ENCODE measurements at regions not wholly inside any gene's neighbourhood (a gene's known extent, or its start where the extent isn't known, plus 50 kb on each side); places are given as distances from the start of the nearest gene placed in this dataset.

DNA sequence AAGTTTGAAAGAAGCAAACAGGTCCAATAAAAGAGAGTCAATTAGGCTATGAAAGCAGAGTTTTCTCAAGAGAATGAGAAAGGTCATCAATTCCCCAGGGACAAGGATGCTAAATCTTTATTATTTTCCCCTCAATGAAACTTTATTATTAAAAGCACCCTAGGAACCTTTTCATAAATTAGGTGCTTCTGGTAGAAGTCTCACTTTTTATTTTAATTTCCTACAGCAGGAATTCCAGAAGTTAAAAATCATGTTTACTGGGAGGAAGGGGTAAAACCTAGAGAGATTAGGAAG is 223.2 kb upstream of the SOX5 start:
- Histone ChIP-seq H4K20me1 (ENCODE audit: insufficient read depth) (no peaks in the 10 kb centered on the region), H3K4me2 (ENCODE audit: low read length) (no peak overlapping the region)
- TF ChIP-seq EP300 (conservative IDR thresholded peaks at IDR 0.05; ENCODE audit: poor library complexity, severe bottlenecking) (no peak), MXI1 (conservative IDR thresholded peaks at IDR 0.05; ENCODE audit: poor library complexity, severe bottlenecking) (no peak), SMC3 (conservative IDR thresholded peaks at IDR 0.05; ENCODE audit: poor library complexity) (no peak), RAD21 (conservative IDR thresholded peaks at IDR 0.05) (no peak), POLR2AphosphoS5 (IDR thresholded peaks at IDR 0.05) (no peak), TAF1 (IDR thresholded peaks at IDR 0.05; ENCODE audit: low read depth) (no peak), EZH2 (IDR thresholded peaks at IDR 0.05; ENCODE audit: borderline replicate concordance, insufficient read depth, low read length, poor library complexity, severe bottlenecking) (no peak)
- TF ChIP-seq, protein P1, sequence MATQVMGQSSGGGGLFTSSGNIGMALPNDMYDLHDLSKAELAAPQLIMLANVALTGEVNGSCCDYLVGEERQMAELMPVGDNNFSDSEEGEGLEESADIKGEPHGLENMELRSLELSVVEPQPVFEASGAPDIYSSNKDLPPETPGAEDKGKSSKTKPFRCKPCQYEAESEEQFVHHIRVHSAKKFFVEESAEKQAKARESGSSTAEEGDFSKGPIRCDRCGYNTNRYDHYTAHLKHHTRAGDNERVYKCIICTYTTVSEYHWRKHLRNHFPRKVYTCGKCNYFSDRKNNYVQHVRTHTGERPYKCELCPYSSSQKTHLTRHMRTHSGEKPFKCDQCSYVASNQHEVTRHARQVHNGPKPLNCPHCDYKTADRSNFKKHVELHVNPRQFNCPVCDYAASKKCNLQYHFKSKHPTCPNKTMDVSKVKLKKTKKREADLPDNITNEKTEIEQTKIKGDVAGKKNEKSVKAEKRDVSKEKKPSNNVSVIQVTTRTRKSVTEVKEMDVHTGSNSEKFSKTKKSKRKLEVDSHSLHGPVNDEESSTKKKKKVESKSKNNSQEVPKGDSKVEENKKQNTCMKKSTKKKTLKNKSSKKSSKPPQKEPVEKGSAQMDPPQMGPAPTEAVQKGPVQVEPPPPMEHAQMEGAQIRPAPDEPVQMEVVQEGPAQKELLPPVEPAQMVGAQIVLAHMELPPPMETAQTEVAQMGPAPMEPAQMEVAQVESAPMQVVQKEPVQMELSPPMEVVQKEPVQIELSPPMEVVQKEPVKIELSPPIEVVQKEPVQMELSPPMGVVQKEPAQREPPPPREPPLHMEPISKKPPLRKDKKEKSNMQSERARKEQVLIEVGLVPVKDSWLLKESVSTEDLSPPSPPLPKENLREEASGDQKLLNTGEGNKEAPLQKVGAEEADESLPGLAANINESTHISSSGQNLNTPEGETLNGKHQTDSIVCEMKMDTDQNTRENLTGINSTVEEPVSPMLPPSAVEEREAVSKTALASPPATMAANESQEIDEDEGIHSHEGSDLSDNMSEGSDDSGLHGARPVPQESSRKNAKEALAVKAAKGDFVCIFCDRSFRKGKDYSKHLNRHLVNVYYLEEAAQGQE (IDR thresholded peaks at IDR 0.05; ENCODE audit: borderline replicate concordance): no peak
- TF ChIP-seq, protein P2, sequence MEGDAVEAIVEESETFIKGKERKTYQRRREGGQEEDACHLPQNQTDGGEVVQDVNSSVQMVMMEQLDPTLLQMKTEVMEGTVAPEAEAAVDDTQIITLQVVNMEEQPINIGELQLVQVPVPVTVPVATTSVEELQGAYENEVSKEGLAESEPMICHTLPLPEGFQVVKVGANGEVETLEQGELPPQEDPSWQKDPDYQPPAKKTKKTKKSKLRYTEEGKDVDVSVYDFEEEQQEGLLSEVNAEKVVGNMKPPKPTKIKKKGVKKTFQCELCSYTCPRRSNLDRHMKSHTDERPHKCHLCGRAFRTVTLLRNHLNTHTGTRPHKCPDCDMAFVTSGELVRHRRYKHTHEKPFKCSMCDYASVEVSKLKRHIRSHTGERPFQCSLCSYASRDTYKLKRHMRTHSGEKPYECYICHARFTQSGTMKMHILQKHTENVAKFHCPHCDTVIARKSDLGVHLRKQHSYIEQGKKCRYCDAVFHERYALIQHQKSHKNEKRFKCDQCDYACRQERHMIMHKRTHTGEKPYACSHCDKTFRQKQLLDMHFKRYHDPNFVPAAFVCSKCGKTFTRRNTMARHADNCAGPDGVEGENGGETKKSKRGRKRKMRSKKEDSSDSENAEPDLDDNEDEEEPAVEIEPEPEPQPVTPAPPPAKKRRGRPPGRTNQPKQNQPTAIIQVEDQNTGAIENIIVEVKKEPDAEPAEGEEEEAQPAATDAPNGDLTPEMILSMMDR (IDR thresholded peaks at IDR 0.05; ENCODE audit: poor library complexity, severe bottlenecking): no peak

DNA sequence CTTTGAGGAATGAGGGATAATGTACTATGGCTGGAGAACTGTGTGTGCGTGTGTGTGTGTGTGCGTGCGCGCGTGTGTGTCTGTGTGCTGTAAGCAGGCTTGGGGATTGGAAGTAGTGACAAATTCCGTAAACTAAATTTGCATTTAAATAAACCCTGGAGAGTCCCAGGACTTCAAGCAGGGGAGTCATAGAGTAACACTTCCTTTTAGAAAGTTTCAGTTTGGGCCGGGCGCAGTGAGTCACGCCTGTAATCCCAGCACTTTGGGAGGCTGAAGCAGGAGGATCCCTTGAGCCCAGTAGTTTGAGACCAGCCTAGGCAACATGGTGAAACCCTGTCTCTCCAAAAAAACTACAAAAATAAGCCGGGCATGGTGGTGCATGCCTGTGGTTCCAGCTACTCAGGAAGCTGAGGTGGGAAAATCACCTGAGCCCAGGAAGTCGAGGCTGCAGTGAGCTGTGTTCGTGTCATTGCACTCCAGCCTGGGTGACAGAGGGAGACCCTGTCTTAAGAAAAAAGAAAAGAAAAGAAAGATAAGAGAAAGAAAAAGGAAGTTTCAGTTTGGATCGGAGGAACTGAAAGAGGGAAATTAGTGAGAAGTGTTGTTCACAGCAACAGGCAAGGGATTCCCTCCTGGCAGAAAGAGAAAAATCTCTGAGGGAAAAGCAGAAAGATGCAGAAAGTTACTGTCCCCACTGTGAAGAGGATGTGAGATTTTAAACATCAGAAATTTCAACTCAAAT is 222.7 kb upstream of the SOX5 start:
- no peak overlapping the region for H3K4me3 ChIP-seq (ENCODE audit: low read length)
- H3K27me3 ChIP-seq (ENCODE audit: insufficient read depth, low read depth, low read length): no peaks in the 10 kb centered on the region
- no peak overlapping the region for H3K4me2 ChIP-seq (ENCODE audit: low read length)
- no peaks in the 10 kb centered on the region for H3F3A ChIP-seq (ENCODE audit: insufficient read depth, low read length, poor library complexity, severe bottlenecking)
- no peaks in the 10 kb centered on the region for H3K36me3 ChIP-seq (ENCODE audit: insufficient read depth, low read length)
- TF ChIP-seq, protein P1 (IDR thresholded peaks at IDR 0.05; ENCODE audit: borderline replicate concordance): no peak
- no peak for TF ChIP-seq RAD21 (conservative IDR thresholded peaks at IDR 0.05)
- no peak for TF ChIP-seq POLR2AphosphoS5 (IDR thresholded peaks at IDR 0.05)
- TF ChIP-seq TAF1 (IDR thresholded peaks at IDR 0.05; ENCODE audit: low read depth): no peak
- no peak for TF ChIP-seq EZH2 (IDR thresholded peaks at IDR 0.05; ENCODE audit: borderline replicate concordance, insufficient read depth, low read length, poor library complexity, severe bottlenecking)
- no peak for TF ChIP-seq EP300 (conservative IDR thresholded peaks at IDR 0.05; ENCODE audit: poor library complexity, severe bottlenecking)
- no peak for TF ChIP-seq SMC3 (conservative IDR thresholded peaks at IDR 0.05; ENCODE audit: poor library complexity)
- TF ChIP-seq MXI1 (conservative IDR thresholded peaks at IDR 0.05; ENCODE audit: poor library complexity, severe bottlenecking): no peak
- TF ChIP-seq, protein P2 (IDR thresholded peaks at IDR 0.05; ENCODE audit: poor library complexity, severe bottlenecking): no peak
- no peaks in the 10 kb centered on the region for H3K9me3 ChIP-seq (ENCODE audit: low read length)
- no peaks in the 10 kb centered on the region for H3K79me2 ChIP-seq (replicated peaks; ENCODE audit: insufficient read depth, low read length)
- no peak overlapping the region for H3K9ac ChIP-seq (ENCODE audit: low read length)
- H3K9me2 ChIP-seq (ENCODE audit: insufficient read depth, low read length): no peaks in the 10 kb centered on the region
- no peak overlapping the region for H2AFZ ChIP-seq (ENCODE audit: low read depth, low read length)
- no peaks in the 10 kb centered on the region for H4K20me1 ChIP-seq (ENCODE audit: insufficient read depth)
- no peak overlapping the region for H3K27ac ChIP-seq (ENCODE audit: low read length)

More for the DNA sequence above, 223.2 kb upstream of the SOX5 start:
- Histone ChIP-seq H3K9ac (ENCODE audit: low read length) (no peak overlapping the region), H3K36me3 (ENCODE audit: insufficient read depth, low read length) (no peaks in the 10 kb centered on the region), H3K9me2 (ENCODE audit: insufficient read depth, low read length) (no peaks in the 10 kb centered on the region), H2AFZ (ENCODE audit: low read depth, low read length) (no peak overlapping the region), H3K79me2 (replicated peaks; ENCODE audit: insufficient read depth, low read length) (no peaks in the 10 kb centered on the region), H3K4me3 (ENCODE audit: low read length) (no peak overlapping the region), H3K9me3 (ENCODE audit: low read length) (no peaks in the 10 kb centered on the region), H3K27me3 (ENCODE audit: insufficient read depth, low read depth, low read length) (no peaks in the 10 kb centered on the region), H3K27ac (ENCODE audit: low read length) (no peak overlapping the region), H3F3A (ENCODE audit: insufficient read depth, low read length, poor library complexity, severe bottlenecking) (no peaks in the 10 kb centered on the region)
